ENCODE measurements at regions not wholly inside any gene's neighbourhood (a gene's known extent, or its start where the extent isn't known, plus 50 kb on each side); places are given as distances from the start of the nearest gene placed in this dataset.

GRCh38 chr7:112665709-112666108 is 124.5 kb downstream of the TMEM168 start:
- TF ChIP-seq, protein P1, sequence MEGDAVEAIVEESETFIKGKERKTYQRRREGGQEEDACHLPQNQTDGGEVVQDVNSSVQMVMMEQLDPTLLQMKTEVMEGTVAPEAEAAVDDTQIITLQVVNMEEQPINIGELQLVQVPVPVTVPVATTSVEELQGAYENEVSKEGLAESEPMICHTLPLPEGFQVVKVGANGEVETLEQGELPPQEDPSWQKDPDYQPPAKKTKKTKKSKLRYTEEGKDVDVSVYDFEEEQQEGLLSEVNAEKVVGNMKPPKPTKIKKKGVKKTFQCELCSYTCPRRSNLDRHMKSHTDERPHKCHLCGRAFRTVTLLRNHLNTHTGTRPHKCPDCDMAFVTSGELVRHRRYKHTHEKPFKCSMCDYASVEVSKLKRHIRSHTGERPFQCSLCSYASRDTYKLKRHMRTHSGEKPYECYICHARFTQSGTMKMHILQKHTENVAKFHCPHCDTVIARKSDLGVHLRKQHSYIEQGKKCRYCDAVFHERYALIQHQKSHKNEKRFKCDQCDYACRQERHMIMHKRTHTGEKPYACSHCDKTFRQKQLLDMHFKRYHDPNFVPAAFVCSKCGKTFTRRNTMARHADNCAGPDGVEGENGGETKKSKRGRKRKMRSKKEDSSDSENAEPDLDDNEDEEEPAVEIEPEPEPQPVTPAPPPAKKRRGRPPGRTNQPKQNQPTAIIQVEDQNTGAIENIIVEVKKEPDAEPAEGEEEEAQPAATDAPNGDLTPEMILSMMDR (conservative IDR thresholded peaks at IDR 0.05; ENCODE audit: low read length), result no peak
- no peak for TF ChIP-seq EZH2phosphoT487 (IDR thresholded peaks at IDR 0.05; ENCODE audit: borderline replicate concordance)
